HL-60 (cell line): ENCODE measurements at regions not wholly inside any gene's neighbourhood (a gene's known extent, or its start where the extent isn't known, plus 50 kb on each side); places are given as distances from the start of the nearest gene placed in this dataset.

ENCODE experiments used
- CTCF ChIP-seq: IDR thresholded peaks from one replicate; pipeline ENCODE4 v1.5.1; 2011; ENCODE audit warnings: low read length, control low read depth, inconsistent platforms; ENCODE audit not compliant: insufficient read depth
- GABPA ChIP-seq: IDR thresholded peaks from 2 replicates; pipeline ENCODE4 v1.6.1; 2012; ENCODE audit warnings: low read depth
- POLR2AphosphoS5 ChIP-seq: IDR thresholded peaks from 2 replicates; pipeline ENCODE4 v1.6.1; 2012; ENCODE audit warnings: low read depth
- REST ChIP-seq: IDR thresholded peaks from 2 replicates; pipeline ENCODE4 v1.6.1; 2012; ENCODE audit warnings: low read depth; ENCODE audit not compliant: insufficient replicate concordance

- TF ChIP-seq CTCF: no peak
- no peak for TF ChIP-seq POLR2AphosphoS5
- TF ChIP-seq REST: no peak
- TF ChIP-seq GABPA: no peak
Observed at GRCh38 chr13:73273745-73274144, 214.9 kb downstream of the KLF5 start.
